ENCODE measurements at regions not wholly inside any gene's neighbourhood (a gene's known extent, or its start where the extent isn't known, plus 50 kb on each side); places are given as distances from the start of the nearest gene placed in this dataset.

DNA sequence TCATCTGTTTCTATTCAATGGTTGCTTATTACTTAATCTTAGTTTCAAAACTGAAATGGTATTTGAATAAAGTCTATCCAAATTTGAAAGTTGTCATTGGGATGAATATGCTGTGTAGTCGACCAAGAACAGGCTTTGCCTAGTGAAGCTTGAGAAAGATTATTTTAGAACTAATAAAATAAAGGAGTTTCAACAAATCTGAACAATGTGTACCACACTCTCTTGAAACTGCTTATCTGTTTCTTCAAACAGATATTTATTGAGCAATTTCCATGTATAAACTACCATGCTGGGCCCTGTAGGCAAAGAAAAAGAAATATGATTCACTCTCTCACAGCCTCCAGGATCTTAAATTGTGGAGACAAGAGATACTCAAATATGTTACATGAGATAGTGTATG, 174.4 kb downstream of the OGFRL1 start:
- Histone ChIP-seq H3K27ac (no peak overlapping the region), H3K27me3 (no peaks in the 10 kb centered on the region), H2AFZ (replicated peaks) (no peak overlapping the region), H4K20me1 (ENCODE audit: low read depth) (no peaks in the 10 kb centered on the region), H3K36me3 (no peaks in the 10 kb centered on the region), H3K4me3 (no peak overlapping the region), H3K4me2 (no peak overlapping the region), H3K79me2 (ENCODE audit: low read depth) (no peaks in the 10 kb centered on the region), H3F3A (ENCODE audit: low read depth) (no peaks in the 10 kb centered on the region), H3K9ac (no peak overlapping the region), H3K9me3 (ENCODE audit: low read depth) (no peaks in the 10 kb centered on the region), H3K4me1 (no peaks in the 10 kb centered on the region)
- no peak for DNase-seq (ENCODE audit: low spot score)
- TF ChIP-seq EZH2 (IDR thresholded peaks at IDR 0.05) (no peak), EZH2phosphoT487 (IDR thresholded peaks at IDR 0.05) (no peak)
- TF ChIP-seq, protein P1, sequence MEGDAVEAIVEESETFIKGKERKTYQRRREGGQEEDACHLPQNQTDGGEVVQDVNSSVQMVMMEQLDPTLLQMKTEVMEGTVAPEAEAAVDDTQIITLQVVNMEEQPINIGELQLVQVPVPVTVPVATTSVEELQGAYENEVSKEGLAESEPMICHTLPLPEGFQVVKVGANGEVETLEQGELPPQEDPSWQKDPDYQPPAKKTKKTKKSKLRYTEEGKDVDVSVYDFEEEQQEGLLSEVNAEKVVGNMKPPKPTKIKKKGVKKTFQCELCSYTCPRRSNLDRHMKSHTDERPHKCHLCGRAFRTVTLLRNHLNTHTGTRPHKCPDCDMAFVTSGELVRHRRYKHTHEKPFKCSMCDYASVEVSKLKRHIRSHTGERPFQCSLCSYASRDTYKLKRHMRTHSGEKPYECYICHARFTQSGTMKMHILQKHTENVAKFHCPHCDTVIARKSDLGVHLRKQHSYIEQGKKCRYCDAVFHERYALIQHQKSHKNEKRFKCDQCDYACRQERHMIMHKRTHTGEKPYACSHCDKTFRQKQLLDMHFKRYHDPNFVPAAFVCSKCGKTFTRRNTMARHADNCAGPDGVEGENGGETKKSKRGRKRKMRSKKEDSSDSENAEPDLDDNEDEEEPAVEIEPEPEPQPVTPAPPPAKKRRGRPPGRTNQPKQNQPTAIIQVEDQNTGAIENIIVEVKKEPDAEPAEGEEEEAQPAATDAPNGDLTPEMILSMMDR (IDR thresholded peaks at IDR 0.05) = no peak
- Mint-ChIP-seq H3K27ac (no peak overlapping the region), H3K4me1 (peaks cover 3% of the 10 kb centered on the region), H3K4me3 (no peak overlapping the region), H3K36me3 (peaks cover 10% of the 10 kb centered on the region), H3K9me3 (peaks cover 30% of the 10 kb centered on the region), H3K27me3 (ENCODE audit: insufficient read depth, low read depth) (peaks cover 2% of the 10 kb centered on the region)

DNA sequence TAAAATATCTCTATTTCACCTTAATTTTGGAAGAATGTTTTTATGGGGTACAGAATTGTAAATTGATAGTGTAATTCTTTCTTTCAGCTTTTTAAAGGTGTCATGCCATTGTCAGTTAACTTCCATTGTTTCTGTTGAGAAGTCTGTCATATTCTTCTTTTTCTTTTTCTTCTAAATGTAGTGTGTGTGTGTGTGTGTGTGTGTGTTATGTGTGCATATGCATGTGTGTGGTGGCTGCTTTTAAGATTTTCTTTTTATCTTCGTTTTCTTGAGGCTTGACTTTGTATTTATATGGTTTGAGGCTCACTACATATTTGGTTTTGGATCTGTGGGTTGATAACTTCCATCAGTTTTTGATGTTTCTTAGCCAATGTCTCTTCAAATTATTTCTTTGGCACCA, 176.5 kb downstream of the OGFRL1 start:
- H3K4me3 Mint-ChIP-seq = no peak overlapping the region
- TF ChIP-seq, protein P1 (IDR thresholded peaks at IDR 0.05) = no peak
- TF ChIP-seq EZH2 (IDR thresholded peaks at IDR 0.05) (no peak), EZH2phosphoT487 (IDR thresholded peaks at IDR 0.05) (no peak)
- H3K36me3 ChIP-seq = no peaks in the 10 kb centered on the region

DNA sequence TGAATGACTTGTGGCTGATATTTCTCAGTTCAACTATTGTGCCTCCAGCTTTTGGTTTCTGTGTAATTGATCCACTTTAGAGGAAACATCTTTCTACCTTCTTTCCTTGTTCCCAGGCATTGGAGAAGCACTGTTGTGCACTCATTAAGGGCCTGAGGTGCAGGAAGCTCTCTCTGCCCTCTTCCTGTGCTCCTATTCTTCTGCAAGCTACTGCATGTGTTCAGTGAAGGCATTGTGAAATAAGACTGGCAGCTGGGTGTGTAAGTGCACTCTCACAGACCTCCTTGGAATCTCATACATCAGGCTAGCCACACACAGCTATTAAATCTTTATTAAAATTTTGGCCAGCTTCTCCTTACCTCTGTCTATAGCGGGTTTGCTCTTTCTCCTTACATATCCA, 177.8 kb downstream of the OGFRL1 start:
- Mint-ChIP-seq H3K4me1 (peaks cover 24% of the 10 kb centered on the region), H3K27ac (no peak overlapping the region), H3K9me3 (peaks cover 39% of the 10 kb centered on the region), H3K4me3 (no peak overlapping the region), H3K36me3 (peaks cover 12% of the 10 kb centered on the region), H3K27me3 (ENCODE audit: insufficient read depth, low read depth) (no peaks in the 10 kb centered on the region)
- no peak for TF ChIP-seq EZH2phosphoT487 (IDR thresholded peaks at IDR 0.05)
- TF ChIP-seq, protein P1 (IDR thresholded peaks at IDR 0.05) = no peak
- TF ChIP-seq EZH2 (IDR thresholded peaks at IDR 0.05) = no peak
- H3F3A ChIP-seq (ENCODE audit: low read depth) = no peaks in the 10 kb centered on the region
- H3K9ac ChIP-seq = no peak overlapping the region
- H4K20me1 ChIP-seq (ENCODE audit: low read depth) = no peaks in the 10 kb centered on the region
- no peak overlapping the region for H2AFZ ChIP-seq (replicated peaks)
- H3K36me3 ChIP-seq = no peaks in the 10 kb centered on the region
- no peak overlapping the region for H3K4me2 ChIP-seq
- no peak for DNase-seq (ENCODE audit: low spot score)
- no peak overlapping the region for H3K27ac ChIP-seq
- H3K9me3 ChIP-seq (ENCODE audit: low read depth) = no peaks in the 10 kb centered on the region
- no peaks in the 10 kb centered on the region for H3K79me2 ChIP-seq (ENCODE audit: low read depth)
- H3K4me3 ChIP-seq = no peak overlapping the region
- H3K4me1 ChIP-seq = no peaks in the 10 kb centered on the region
- H3K27me3 ChIP-seq = no peaks in the 10 kb centered on the region

More for the DNA sequence above, 176.5 kb downstream of the OGFRL1 start:
- H3K36me3 Mint-ChIP-seq = peaks cover 10% of the 10 kb centered on the region
- no peaks in the 10 kb centered on the region for H3K27me3 Mint-ChIP-seq (ENCODE audit: insufficient read depth, low read depth)
- Histone ChIP-seq H3F3A (ENCODE audit: low read depth) (no peaks in the 10 kb centered on the region), H3K79me2 (ENCODE audit: low read depth) (no peaks in the 10 kb centered on the region), H3K9ac (no peak overlapping the region), H3K27ac (no peak overlapping the region), H3K4me1 (no peaks in the 10 kb centered on the region), H3K4me2 (no peak overlapping the region), H3K4me3 (no peak overlapping the region), H3K27me3 (no peaks in the 10 kb centered on the region), H3K9me3 (ENCODE audit: low read depth) (no peaks in the 10 kb centered on the region), H2AFZ (replicated peaks) (no peak overlapping the region), H4K20me1 (ENCODE audit: low read depth) (no peaks in the 10 kb centered on the region)
- peaks cover 32% of the 10 kb centered on the region for H3K9me3 Mint-ChIP-seq
- H3K27ac Mint-ChIP-seq = no peak overlapping the region
- H3K4me1 Mint-ChIP-seq = peaks cover 22% of the 10 kb centered on the region
- no peak for DNase-seq (ENCODE audit: low spot score)

All from neural progenitor cell (in vitro differentiated cells).